Hematopoietic multipotent progenitor cell treated with erythropoietin and hydrocortisone succinate and interleukin-3 and kit ligand, for 15 days (in vitro differentiated cells): ENCODE measurements at regions not wholly inside any gene's neighbourhood (a gene's known extent, or its start where the extent isn't known, plus 50 kb on each side); places are given as distances from the start of the nearest gene placed in this dataset.
"Not testable (repeated sequence)": the region's sequence is repeated elsewhere in the genome, so short reads cannot be mapped to it uniquely, and the experiment has no call there.

Experiments
- DNase-seq: peaks from one replicate; pipeline ENCODE4 v3.0.0-alpha.2; 2015; ENCODE audit warnings: low spot score

DNA sequence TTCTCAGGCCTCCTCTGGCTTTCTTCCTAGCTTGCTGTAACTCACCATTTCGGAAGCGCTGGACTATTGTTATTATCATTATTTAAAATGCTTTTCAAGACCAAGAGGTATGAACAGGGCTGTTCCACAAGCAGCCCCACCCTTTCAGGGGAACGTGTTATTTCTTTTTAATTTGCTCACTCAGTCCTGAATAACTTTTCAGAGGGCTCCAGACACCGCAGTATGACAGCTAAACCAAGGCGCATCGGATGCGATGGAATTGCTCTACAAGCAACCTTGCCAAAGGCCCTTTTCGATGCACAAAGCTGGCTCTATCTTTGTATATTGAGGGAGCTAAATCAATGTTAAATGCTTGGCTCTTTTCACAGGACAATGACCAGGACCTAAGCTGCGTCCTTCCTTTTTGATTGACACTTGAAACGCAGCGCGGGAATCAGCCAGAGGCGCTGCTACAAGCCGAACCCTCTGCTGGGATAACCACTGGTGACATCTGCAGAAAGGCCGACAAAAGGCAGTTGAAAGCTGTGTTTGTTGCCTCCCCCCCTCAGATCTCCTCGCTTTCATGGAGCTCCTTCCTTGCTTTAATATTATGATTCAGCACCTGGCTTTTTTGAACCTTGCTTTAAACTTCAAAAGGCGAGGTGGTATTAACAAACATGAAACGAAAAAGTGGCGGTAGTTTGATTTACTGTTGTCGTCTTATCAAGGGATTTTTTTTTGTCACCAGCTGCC lies 204.7 kb upstream of the PROX1 start:
- DNase-seq, result no peak

GRCh38 chr1:213783893-213784292 lies 203.9 kb upstream of the PROX1 start:
- no peak for DNase-seq

GRCh38 chr1:213786683-213787082 lies 201.1 kb upstream of the PROX1 start:
- no peak for DNase-seq

DNA sequence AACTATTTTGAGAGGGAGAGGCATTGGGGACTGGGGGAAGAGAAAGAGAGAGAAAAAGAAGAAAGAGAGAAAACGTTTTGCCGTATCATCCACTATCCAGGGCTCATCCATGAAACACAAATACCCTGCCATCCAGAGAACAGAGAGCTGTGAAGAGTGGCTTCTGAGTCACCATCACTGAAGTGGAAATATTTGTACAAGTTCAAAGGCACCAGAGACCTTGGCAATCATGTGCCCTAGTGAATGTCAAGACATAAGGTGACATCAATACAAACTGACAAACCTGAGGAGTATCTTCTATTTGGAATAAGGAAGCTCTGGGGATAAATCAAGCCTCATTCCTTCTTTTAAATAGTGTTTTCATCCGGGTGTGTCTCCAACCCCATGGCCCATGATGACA lies 197.2 kb upstream of the PROX1 start:
- no peak for DNase-seq

- DNase-seq, result no peak
Measured at GRCh38 chr1:213793482-213794067, 194.2 kb upstream of the PROX1 start.

GRCh38 chr1:213796525-213796924 lies 191.2 kb upstream of the PROX1 start:
- no peak for DNase-seq

- DNase-seq, result not testable (repeated sequence)
Measured at GRCh38 chr1:213808288-213808687, 179.5 kb upstream of the PROX1 start.

DNA sequence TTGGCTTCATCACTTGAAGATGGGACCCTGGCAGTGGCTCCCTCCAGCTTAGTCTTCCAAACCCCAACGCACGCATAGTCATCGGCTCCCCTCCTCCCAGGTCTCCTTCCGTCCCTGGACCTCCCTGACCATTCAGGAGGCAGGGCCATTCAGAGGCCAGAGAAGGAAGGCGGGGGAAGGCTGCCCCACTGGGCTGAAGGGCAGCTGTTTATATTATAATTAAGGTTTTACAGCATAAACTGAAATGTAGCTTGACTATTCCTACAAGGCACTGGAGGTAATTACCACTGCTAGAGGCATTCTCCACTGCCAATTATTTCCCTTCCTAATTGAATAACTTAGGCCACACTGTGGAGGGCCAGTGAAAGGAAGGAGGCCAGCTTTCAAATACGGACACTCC lies 170.6 kb upstream of the PROX1 start:
- no peak for DNase-seq

GRCh38 chr1:213820362-213821149 lies 167.2 kb upstream of the PROX1 start:
- no peak for DNase-seq

DNA sequence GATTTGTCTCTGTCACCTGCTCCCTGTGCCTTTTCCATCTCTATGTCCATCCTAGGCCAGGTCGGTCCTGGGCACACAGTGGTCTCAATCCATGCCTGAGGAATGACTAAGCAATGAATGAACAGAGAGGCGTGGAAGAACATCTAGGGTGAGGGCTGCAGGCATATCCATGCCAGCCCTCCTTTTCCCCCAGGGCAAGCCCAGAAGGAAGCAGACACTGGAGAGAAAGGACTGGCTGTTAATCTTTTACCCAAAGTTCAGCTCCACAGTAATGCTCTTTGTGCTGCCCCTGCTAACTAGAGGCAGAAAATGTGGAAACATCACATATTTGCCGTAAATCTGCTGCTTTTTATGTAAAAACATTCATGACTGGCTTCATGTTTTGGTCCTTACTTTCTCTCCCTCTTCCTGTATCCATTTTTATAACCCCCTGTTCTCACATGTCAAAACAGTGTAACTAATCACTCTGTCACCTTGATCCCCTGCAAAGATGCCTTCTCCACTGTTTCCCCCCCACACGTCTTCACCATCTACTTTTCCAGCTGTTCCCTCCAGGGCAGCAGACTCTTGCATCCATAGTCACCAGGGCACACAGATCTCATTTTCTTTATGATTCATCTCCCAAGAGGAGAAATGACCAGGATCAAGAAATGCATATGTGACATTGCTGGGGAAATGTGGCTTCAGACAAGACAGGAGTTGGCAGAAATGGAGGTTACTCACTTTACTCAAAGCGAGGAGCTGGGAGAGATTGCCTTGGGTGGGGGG lies 166.4 kb upstream of the PROX1 start:
- no peak for DNase-seq

DNA sequence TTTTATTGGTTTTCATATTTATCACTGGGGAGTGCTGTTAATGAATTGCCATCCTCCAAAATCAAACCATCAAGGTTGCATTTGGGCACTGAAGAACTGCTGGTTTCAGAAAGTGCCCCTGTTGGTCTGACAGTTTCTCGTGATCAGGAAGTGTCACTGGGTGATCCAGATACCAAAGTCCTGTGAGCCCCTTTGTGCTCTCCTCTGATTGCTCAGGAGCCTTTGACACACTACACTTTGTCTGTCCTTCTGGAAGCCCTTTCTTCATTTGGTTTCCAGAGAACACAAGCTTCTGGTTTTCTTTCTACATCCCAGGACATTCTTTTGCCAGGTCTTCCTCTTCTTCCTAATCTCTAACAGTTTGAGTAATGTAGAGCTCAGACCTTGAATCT lies 165.8 kb upstream of the PROX1 start:
- no peak for DNase-seq

DNA sequence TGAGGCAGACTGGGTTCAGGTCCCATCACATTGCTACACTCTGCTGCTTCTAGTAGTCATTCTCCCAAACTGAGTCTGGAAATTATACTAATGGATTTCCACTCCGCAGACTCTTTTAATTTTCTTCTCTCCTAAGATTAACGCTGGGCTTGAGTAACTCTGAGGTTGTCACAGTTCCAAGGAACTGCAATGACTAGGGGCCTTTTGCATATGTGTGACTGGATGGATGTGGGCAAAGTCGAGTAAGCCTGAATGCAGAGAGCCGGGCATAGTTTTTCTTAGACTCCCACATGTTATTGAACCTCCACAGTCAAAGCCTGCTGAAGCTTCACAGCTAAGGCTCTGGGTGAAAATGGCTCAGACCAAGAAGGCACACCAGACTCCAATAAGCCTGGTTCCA lies 160.9 kb upstream of the PROX1 start:
- no peak for DNase-seq

DNA sequence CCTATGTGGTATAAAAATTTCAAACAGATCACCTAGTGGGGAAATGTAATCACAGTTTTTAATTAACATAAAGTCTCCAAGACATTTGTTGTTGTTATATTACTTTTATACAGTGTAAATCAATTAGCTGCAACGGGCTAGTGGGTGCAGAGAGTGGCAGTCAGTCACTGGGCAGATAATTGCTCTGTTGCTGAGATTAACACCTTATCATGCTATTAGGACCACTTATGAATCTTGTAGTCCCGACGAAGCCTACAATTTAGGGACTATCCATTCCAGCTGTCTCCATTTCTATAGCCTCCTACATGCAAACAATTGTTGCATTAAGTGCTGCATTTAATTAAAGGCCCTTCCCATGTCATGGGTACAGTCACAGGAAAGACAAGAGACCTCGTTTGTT lies 158.9 kb upstream of the PROX1 start:
- DNase-seq, result no peak

- no peak for DNase-seq
Measured at GRCh38 chr1:213829780-213830179, 158.0 kb upstream of the PROX1 start.

- DNase-seq, result no peak
Measured at GRCh38 chr1:213830371-213830770, 157.4 kb upstream of the PROX1 start.

DNA sequence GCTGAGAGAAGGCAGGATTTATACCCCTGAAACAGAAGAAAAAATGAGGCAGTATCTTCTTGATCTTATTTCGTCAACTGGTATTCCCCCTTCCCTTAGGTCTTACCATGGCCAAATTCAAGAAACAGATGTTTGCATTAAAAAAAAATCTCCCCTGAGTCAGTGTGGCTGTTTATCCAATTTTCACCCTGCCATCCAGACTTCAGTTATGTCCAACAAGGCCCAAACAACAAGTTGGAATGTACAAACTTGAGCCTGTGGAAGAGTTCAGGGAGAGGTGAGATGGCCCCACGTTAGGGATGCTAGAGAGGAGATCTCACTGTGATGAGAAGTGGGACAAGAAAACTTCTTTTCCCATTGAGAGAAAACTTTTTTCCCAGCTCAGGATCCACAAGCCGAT lies 147.2 kb upstream of the PROX1 start:
- DNase-seq, result no peak

GRCh38 chr1:213844632-213845031 lies 143.1 kb upstream of the PROX1 start:
- no peak for DNase-seq

DNA sequence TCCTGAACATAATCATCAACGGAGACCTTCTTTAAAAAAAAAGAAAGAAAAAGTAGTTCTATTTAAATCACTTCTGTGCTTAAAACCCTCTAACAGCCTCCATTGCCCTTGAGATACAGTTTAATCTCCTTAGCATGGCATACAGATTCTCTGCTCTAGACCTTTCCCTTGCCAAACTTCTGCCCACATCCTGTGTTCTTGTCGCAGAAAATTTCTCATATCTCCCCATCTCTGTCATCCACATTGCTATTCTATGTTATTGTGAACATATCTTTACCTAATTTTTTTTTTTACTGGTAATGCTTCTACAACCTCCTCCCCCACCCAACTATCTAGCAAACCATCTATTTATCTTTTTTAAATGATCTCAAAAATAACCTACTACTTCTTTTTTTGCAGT lies 135.7 kb upstream of the PROX1 start:
- DNase-seq, result no peak

DNA sequence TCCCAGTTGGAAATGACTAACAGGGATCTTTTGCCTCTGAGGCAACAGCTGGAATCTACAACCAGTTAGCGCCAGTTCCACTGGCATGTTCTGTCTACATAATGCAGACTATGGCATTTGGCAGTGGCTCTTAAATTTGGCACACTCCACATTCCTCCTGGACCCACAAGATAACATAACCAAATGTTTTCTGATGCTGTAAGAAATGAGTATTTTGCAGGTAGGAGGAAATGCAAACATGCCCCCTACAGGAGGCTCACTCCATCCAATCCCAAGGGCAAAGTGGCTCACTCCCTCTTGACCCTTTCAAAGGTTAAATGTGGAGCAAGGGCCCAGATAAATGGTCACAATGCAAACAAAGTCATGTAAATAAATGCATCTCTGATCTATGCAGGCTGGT lies 129.2 kb upstream of the PROX1 start:
- no peak for DNase-seq

DNA sequence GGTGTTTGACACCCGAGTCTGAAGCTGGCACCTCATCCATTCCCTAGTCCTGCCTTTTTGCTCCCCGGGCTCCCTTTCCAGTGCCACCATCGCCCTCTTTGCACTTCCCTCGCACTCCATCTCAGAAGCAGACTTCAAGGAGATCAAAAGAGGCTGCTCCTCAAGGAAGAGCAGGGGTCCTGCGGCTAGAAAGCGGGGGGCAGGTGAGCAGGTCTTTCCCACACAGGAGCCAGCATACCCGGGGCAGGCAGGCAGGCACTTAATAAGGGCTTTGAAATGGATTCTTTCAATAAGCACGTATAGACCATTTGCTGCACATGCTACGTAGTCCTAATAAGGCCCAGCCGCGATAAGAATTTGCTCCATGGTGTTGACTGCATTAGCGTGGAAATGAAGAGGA lies 125.9 kb upstream of the PROX1 start:
- DNase-seq, result no peak

DNA sequence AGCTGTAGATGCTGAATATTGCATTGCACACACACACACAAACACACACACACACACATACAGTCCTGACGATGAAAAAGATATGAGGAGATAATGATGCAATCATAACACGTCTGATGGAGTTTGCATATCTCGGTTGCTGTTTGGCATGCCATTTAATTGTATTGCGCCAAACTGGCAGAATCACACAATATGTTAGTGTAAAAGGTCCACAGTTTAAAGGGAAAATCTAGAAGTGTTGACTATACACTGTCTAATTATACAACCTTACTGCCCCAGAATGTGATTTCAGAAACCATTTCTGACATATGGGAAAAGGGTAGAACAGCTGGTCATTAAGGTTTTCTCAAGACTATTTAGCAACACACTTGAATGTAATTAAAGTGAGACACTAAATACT lies 123.7 kb upstream of the PROX1 start:
- DNase-seq, result no peak

GRCh38 chr1:213868482-213868881 lies 119.3 kb upstream of the PROX1 start:
- no peak for DNase-seq

- DNase-seq, result no peak
Measured at GRCh38 chr1:213871179-213871578, 116.6 kb upstream of the PROX1 start.
